ENCODE measurements at regions not wholly inside any gene's neighbourhood (a gene's known extent, or its start where the extent isn't known, plus 50 kb on each side); places are given as distances from the start of the nearest gene placed in this dataset.
"Not testable (repeated sequence)": the region's sequence is repeated elsewhere in the genome, so short reads cannot be mapped to it uniquely, and the experiment has no call there.

DNA sequence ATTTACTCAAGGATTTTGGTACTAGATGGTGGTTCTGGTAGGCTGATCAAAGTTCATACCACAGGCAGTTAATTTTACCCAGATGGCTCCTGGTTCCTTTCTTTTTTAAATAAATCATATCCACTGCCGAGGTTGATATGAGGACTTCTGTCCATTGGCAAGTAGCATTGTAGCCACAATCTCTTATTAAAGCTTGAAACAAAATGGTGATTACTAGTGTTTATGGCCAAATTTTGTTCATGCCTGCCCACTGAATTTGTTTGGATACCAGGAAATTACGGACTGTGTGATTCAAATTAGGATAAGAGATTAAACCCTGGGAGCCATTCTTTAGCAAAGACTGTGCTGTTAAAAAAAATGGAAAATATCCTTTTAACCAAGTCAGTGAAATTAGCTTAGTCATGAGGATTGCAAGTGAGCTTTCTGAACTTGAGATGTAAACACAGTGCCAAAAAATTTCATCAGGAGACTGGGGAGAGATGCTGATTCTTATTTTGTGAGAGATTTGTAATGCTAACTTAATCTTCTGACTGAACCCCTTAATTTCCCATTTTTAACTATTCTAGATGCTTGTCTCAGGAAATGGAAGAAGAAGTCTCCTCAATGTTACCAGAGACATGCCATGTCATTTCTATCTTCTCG is 893.5 kb upstream of the ADAMTS5 start:
- TF ChIP-seq, protein P1, sequence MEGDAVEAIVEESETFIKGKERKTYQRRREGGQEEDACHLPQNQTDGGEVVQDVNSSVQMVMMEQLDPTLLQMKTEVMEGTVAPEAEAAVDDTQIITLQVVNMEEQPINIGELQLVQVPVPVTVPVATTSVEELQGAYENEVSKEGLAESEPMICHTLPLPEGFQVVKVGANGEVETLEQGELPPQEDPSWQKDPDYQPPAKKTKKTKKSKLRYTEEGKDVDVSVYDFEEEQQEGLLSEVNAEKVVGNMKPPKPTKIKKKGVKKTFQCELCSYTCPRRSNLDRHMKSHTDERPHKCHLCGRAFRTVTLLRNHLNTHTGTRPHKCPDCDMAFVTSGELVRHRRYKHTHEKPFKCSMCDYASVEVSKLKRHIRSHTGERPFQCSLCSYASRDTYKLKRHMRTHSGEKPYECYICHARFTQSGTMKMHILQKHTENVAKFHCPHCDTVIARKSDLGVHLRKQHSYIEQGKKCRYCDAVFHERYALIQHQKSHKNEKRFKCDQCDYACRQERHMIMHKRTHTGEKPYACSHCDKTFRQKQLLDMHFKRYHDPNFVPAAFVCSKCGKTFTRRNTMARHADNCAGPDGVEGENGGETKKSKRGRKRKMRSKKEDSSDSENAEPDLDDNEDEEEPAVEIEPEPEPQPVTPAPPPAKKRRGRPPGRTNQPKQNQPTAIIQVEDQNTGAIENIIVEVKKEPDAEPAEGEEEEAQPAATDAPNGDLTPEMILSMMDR (conservative IDR thresholded peaks at IDR 0.05; ENCODE audit: low read depth, low read length): not testable (repeated sequence)
- not testable (repeated sequence) for TF ChIP-seq EZH2 (IDR thresholded peaks at IDR 0.05; ENCODE audit: borderline replicate concordance, low read depth, low read length, poor library complexity, severe bottlenecking)

All from A673 (cell line).